GM18498 (cell line): ENCODE measurements at regions not wholly inside any gene's neighbourhood (a gene's known extent, or its start where the extent isn't known, plus 50 kb on each side); places are given as distances from the start of the nearest gene placed in this dataset.
"Not testable (repeated sequence)": the region's sequence is repeated elsewhere in the genome, so short reads cannot be mapped to it uniquely, and the experiment has no call there.

Experiments used
- ATAC-seq: cut with Tn5 transposase; IDR thresholded peaks from one replicate; pipeline ENCODE4 v1.9.1; 2021; ENCODE audit warnings: mild to moderate bottlenecking, moderate library complexity; ENCODE audit not compliant: unreplicated experiment

DNA sequence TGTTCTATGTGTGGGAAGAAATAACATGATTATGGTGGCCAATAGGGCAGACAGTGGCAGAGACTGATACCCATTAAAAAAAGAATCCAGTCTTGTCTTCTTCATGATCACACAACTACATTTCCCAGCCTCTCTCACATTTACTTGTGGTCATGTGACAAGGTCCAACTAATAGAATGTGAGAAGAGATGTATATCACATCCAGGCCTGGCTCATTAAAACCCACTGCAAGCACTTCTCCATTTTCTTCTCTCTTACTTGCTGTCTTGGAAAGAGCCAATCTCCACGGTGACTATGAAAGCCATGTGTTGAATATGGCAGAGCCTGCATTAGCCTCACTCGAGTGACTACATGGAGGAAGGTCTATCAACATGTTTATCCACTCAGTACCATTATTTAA, 306.2 kb upstream of the ZEB2 start:
- no peak for ATAC-seq

DNA sequence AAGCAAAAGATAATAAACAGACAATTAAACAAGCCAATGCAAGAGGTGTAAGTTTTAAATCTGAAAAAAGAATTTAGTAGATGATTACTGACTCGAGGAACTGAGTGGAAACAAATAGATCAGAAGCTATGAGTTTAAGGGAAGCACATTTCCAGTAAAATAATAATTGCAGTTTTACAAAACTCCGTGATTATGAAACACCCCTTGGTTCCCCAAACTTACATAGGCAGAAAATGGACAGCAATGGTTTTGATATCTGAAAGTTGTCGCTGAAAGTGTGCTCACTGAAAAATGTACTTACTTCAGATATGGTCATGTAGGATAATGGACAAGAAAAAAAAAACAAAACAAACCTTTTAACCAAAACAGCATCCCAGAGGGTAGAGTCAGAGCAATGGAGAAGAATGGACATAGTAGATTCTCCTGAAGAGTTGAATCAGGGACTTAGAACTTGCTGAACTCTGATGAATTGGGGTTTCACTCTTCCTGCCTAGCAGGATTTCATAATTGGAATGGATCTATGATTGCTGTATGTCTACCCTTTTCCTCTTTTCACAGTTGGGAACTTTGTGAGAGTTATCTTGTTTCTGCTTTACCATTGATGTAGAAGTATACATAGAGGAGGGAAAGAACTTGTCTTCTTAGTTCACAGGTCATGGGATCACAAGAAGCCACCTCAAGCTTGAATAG, 305.6 kb upstream of the ZEB2 start:
- no peak for ATAC-seq

- ATAC-seq = no peak
Measured at GRCh38 chr2:144824306-144825080, 304.6 kb upstream of the ZEB2 start.

DNA sequence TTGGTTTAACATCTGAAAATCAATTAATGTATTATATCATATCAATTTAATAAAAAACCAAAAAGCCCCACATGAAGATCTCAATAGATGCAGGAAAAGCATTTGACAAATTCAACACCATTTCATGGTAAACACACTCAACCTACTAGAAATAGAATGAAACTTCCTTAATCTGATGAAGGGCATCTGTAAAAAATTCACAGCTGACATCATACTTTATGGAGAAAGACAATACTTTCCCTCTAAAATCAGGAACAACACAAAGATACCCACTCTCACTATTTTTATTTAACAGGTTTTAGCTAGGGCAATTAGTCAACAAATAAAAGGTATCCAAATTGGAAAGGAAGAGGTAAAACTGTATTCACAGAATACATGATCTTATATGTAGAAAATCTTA, 303.0 kb upstream of the ZEB2 start:
- no peak for ATAC-seq

DNA sequence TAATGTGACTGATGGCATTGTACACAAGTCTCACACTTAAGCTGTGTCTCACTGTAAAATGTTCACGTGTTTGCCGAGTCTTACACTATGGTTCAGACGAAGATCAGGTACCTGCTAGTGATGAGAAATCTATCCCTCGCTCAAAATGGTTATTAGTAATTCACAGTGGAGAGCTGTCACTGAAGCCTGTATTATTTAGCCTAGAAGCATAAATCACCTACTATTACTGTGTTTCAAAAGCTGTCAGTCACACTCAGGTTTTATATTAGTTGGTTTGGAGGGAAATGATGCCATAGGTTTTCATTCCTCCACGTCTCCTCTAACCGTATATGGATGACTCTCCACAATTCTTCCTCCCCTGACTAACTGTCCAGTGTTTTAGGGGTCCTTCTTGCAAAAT, 292.4 kb upstream of the ZEB2 start:
- no peak for ATAC-seq

- ATAC-seq = no peak
Measured at GRCh38 chr2:144801766-144802165, 281.8 kb upstream of the ZEB2 start.

DNA sequence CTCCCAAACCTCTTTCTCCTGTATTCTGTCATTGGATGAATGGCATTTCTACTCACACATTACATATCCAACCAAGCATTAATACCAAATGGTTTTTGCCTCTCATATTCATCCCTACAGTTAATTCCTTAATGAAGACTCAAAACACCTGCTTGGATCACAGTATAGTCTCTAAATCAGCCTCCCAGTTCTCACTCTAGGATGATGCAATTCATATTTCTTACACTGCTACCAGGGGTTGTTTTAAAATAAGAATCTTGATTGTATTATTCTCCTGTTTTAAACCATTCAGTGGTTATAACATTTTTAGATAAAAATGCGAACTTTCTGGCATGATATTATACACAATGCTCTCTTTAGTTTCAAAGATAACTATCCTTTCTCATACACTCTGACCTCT, 281.4 kb upstream of the ZEB2 start:
- no peak for ATAC-seq

DNA sequence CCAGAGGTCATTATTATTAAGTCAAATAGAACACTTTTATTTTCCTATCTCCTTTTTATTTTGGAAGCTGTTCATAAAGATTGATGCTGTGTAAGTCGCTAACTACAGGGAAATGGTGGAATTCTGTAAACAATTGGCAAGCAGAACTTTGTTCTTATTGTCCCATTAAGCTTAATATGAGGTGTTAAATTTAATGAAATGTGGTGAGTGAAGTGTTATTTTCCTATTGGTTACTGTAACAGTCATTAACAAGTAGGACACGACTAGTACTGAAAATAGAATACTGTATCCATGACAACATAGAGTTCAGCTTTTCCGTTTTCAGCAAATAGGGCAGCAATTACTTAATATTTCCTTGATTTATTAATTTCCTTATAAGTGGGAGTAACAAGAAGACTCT, 279.1 kb upstream of the ZEB2 start:
- ATAC-seq = no peak

- no peak for ATAC-seq
Measured at GRCh38 chr2:144798034-144798433, 278.1 kb upstream of the ZEB2 start.

DNA sequence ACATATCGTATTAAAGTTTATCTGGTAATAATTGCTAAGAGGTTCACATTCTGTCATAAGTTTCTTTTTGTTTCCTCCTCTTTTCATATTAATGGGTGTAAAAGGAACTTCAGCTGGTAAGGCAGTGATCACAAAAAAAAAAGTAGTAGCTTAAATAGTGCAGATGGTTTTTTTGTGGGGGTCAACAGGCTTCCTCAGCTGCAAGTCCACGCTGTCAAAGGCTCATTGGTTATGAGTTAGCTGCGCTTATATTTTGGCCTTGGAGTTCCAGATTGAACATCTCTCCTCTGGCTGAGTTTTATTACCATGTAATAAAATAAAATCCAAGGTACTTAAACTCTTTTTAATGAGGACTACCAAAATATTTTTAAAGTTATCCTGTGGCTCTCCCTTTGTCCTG, 277.0 kb upstream of the ZEB2 start:
- ATAC-seq = no peak

DNA sequence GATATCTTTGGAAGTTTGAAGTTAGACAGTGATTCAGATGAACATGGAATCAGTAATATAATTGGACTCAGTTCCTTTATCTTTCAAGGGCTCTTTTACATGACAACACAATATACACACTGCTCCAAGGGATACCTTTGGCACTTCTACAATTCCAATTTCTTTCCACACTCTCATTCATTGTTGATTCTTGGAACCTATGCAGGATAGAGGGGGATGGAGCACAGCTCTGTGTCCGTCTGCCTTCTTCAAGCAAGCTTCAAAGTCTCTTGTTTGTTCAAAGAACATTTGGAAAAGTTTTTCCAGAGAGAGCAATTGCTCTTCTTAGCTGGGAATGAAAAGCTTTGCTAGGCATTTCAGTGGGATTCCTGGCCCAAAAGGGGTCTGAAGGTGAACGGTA, 276.2 kb upstream of the ZEB2 start:
- no peak for ATAC-seq

- no peak for ATAC-seq
Measured at GRCh38 chr2:144785253-144785652, 265.3 kb upstream of the ZEB2 start.

DNA sequence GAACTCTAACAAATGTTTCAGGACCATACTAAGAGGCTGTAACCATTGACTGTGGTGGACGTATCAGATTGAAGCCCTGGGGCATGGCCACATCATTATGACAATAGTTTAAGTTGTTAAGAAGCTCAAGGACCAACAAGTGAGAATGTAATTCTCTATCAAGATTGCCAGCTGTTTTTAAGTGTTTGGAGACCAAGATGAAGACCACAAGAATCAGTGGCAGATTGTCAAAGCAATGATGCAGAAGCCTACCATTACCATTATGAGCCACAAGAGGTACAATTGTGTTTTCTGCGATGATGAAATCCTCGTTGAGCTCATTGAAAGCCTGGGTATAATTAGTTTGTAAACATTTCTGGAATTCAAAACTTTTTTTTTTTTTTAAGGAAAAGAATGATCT, 261.1 kb upstream of the ZEB2 start:
- ATAC-seq = no peak

DNA sequence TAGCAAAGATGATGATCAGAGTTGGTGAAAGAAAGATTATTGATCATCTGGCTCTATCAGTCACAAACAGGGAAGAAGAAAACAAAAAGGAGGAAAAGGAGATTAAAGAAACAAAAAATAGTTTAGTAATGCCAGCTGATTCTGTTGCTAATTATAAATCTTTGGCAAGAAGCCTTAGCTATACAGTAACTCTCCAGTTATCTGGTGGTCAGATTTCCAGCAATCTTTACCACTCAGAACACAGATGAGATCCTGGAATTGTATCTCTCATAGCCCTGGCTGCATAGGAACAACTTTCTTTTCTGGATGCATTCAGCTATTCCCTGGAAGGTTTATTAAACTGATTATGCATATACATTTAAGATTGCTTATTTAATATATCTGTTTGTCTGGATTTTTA, 256.8 kb upstream of the ZEB2 start:
- ATAC-seq = no peak

DNA sequence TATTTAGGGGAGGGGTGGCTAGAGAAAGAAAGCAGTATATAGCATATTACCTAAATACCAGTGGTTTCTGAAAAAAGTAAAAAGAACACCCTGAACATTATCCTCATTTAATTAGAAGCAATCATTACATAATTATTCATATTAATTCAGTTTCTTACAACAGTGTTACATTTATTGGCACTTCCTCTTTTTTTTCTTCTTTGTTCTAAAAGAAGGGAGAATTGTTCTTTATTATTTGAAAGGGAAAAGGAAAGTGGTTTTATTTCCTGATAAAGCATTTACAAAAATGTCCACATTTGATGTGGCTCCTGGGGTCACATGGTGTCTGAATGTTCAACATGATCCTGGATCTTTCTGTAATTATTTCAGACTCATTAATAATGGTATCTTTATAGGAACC, 254.9 kb upstream of the ZEB2 start:
- no peak for ATAC-seq

- no peak for ATAC-seq
Measured at GRCh38 chr2:144771348-144771747, 251.4 kb upstream of the ZEB2 start.

DNA sequence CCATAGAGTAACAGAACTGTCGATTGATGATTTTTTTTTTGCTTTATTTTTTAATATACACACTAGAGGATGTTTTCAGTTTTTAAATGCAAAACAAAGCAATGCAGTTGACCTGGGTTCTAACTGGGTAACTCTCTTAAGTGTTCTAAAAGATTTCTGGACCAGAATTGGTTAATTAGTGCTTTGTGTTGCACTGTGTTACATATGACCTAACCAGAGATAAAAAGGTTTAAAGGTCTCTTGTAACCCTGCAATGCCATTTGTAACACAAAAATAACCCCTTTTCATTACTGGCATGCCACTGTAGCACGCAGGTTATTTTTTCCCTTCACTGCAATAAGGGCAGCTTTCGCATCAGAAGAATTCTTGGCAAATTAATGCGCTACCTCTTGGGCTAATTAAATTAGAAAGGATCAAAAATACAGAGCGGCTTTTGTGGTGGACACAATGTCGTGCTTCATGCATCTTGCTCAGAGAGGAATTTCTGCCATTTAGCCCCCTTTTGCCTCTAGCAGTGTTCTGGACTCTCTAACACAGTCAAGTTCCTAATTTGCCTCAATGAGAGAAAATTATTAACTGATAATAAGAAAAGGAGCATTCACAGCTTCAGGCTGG, 250.8 kb upstream of the ZEB2 start:
- no peak for ATAC-seq

GRCh38 chr2:144760939-144761338, 241.0 kb upstream of the ZEB2 start:
- not testable (repeated sequence) for ATAC-seq

DNA sequence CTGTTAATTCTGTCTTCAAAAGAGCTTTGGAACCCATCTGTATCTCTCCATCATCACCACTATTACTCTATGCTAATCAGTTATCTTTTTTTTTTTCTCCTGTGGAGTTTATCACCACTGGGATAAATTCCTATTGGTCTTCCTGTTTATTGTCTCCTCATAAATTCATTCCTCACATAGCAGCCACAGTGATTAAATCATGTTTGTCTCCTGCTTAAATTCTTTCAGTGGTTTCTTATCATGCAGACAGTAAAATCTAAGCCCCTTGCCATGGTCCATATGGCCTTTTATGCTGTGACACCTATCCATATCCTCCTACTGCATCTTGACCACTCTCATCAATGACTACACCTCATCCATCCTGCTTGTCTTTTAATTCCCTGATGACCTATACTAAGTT, 239.8 kb upstream of the ZEB2 start:
- ATAC-seq = no peak

DNA sequence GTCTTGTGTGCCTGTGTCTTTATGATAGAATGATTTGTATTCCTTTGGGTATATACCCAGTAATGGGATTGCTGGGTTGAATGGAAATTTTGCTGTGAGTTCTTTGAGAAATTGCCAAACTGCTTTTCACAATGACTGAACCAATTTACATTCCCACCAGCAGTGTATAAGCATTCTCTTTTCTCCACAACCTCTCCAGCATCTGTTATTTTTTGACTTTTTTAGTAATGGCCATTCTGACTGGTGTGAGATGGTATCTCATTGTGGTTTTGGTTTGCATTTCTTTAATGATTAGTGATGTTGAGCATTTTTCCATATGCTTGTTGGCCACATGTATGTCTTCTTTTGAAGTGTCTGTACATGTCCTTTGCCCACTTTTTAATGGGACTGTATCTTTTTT, 238.3 kb upstream of the ZEB2 start:
- not testable (repeated sequence) for ATAC-seq

- ATAC-seq = no peak
Measured at GRCh38 chr2:144753416-144753815, 233.5 kb upstream of the ZEB2 start.
